Panc1 (cell line): ENCODE measurements at regions not wholly inside any gene's neighbourhood (a gene's known extent, or its start where the extent isn't known, plus 50 kb on each side); places are given as distances from the start of the nearest gene placed in this dataset.

Experiments
- ATAC-seq: fragments of 200-7000 bp; cut with Tn5 transposase; 2 replicates; pipeline ENCODE4 v1.9.1; 2020; ENCODE audit warnings: mild to moderate bottlenecking, moderate library complexity
- BruUV-seq: library from RNA; stranded (reverse); fragments of 400-500 nt; replicated peaks from 2 replicates; lab custom pipeline; 2021; lab: Mats Ljungman, UMichigan
- CTCF ChIA-PET: fragments of 300-600 bp; sonication (Branson Sonifier 250); formaldehyde crosslinking; loops from one replicate; lab custom pipeline; 2022; ENCODE audit warnings: antibody characterized with exemption; lab: Charles Lee
- POLR2A ChIA-PET: fragments of 300-600 bp; sonication (Branson Sonifier 250); formaldehyde crosslinking; loops from one replicate; lab custom pipeline; 2022; ENCODE audit warnings: antibody characterized with exemption; lab: Charles Lee
- DNase-seq: peaks from one replicate; pipeline ENCODE4 v3.0.0-alpha.2; 2010; ENCODE audit warnings: low read depth, low spot score
- H3K27ac ChIP-seq: 2 replicates; pipeline ENCODE4 v1.5.1; 2011; ENCODE audit warnings: mild to moderate bottlenecking, low read length, inconsistent platforms
- H3K27me3 ChIP-seq: fragments of 200-500 bp; sonication (Bioruptor generic); 2 replicates; pipeline ENCODE4 v1.6.0; 2014; ENCODE audit warnings: low read length, inconsistent platforms; ENCODE audit not compliant: control insufficient read depth, insufficient read depth
- H3K36me3 ChIP-seq: fragments of 200-500 bp; sonication (Bioruptor generic); 2 replicates; pipeline ENCODE4 v1.5.1; 2014; ENCODE audit warnings: inconsistent platforms, mild to moderate bottlenecking, low read length, moderate library complexity; ENCODE audit not compliant: control insufficient read depth, insufficient read depth
- H3K4me1 ChIP-seq: 2 replicates; pipeline ENCODE4 v1.5.1; 2011; ENCODE audit warnings: inconsistent platforms, mild to moderate bottlenecking, low read length, moderate library complexity; ENCODE audit not compliant: control insufficient read depth, insufficient read depth
- H3K4me3 ChIP-seq, 2 experiments: 2 replicates each; pipeline ENCODE4 v1.5.1; 2011 to 2012; ENCODE audit warnings: low read depth in 2 of 2, low read length in 2 of 2, mild to moderate bottlenecking in 2 of 2, inconsistent platforms in 1 of 2, moderate library complexity in 1 of 2
- H3K9me3 ChIP-seq: fragments of 200-500 bp; sonication (Bioruptor generic); 2 replicates; pipeline ENCODE4 v1.5.1; 2014; ENCODE audit warnings: low read depth, mild to moderate bottlenecking, inconsistent platforms, low read length, moderate library complexity; ENCODE audit not compliant: control insufficient read depth, insufficient read depth
- CTCF ChIP-seq: fragments of 450-650 bp; IDR thresholded peaks from 2 replicates; pipeline ENCODE4 v1.5.1; 2017; ENCODE audit warnings: mild to moderate bottlenecking
- POLR2AphosphoS5 ChIP-seq: IDR thresholded peaks from 2 replicates; pipeline ENCODE4 v1.6.1; 2012; ENCODE audit warnings: mild to moderate bottlenecking, low read depth, low read length, moderate library complexity
- REST ChIP-seq, 2 experiments: IDR thresholded peaks; 2 replicates each; pipeline ENCODE4 v1.6.1; 2011 to 2012; ENCODE audit warnings: low read depth in 2 of 2, control low read depth in 1 of 2, low read length in 1 of 2, mild to moderate bottlenecking in 1 of 2, moderate library complexity in 1 of 2; ENCODE audit not compliant: insufficient read depth in 1 of 2
- SIN3A ChIP-seq: IDR thresholded peaks from 2 replicates; pipeline ENCODE4 v1.6.1; 2012; ENCODE audit warnings: low read depth, mild to moderate bottlenecking, low read length, moderate library complexity, borderline replicate concordance; ENCODE audit not compliant: insufficient read depth
- TCF7L2 ChIP-seq: IDR thresholded peaks from 2 replicates; pipeline ENCODE4 v1.6.1; 2011; ENCODE audit warnings: mild to moderate bottlenecking, low read depth, low read length, inconsistent platforms
- in situ Hi-C: cut with HindIII; loops from 2 replicates; pipeline ENCODE4 v1.10.0; 2016; ENCODE audit warnings: low sequenced_read_pairs, low pct_unique_long_range_greater_than_20kb
- intact Hi-C: fragments of 100-400 bp; cut with micrococcal nuclease; formaldehyde crosslinking; loops from one replicate; pipeline ENCODE4 v1.10.0; 2022; ENCODE audit not compliant: unreplicated experiment

GRCh38 chr5:36795366-36795765 is 81.2 kb upstream of the NIPBL start:
- TF ChIP-seq TCF7L2 = no peak
- no peak for TF ChIP-seq CTCF
- TF ChIP-seq POLR2AphosphoS5 = no peak
- no peak for TF ChIP-seq SIN3A
- TF ChIP-seq REST (IDR thresholded peaks at IDR 0.05; ENCODE audit: insufficient read depth in 1 of 2, low read depth in 2 of 2, low read length in 1 of 2) = no peak
- no peak for DNase-seq
- ChIA-PET POLR2A (interaction anchor here (0.7 kb wide), 1 partner anchor 201 kb away, joined by 4 read pairs; no protein-coding TSS in a partner anchor), CTCF (no interaction called here)
- in situ Hi-C loops (no loop called here), intact Hi-C loops (no loop called here)
- ATAC-seq = no peak
- Histone ChIP-seq H3K27me3 (peaks cover 6% of the 10 kb centered on the region; the same call in 1 of the 2 replicates), H3K4me1 (no peaks in the 10 kb centered on the region), H3K4me3 (no peak overlapping the region), H3K27ac (no peak overlapping the region), H3K9me3 (no peaks in the 10 kb centered on the region), H3K36me3 (no peaks in the 10 kb centered on the region)
- no TSS peak for BruUV-seq

GRCh38 chr5:36796155-36796554 is 80.4 kb upstream of the NIPBL start:
- H3K4me1 ChIP-seq = no peaks in the 10 kb centered on the region
- H3K36me3 ChIP-seq = no peaks in the 10 kb centered on the region
- H3K27ac ChIP-seq = no peak overlapping the region
- H3K27me3 ChIP-seq = peaks cover 11% of the 10 kb centered on the region; the same call in 1 of the 2 replicates
- ChIA-PET POLR2A (no interaction called here), CTCF (no interaction called here)
- H3K9me3 ChIP-seq = no peaks in the 10 kb centered on the region
- H3K4me3 ChIP-seq = no peak overlapping the region
- in situ Hi-C loops = no loop called here
- DNase-seq (no peak), ATAC-seq (no peak)
- intact Hi-C loops = no loop called here
- TF ChIP-seq REST (IDR thresholded peaks at IDR 0.05; ENCODE audit: insufficient read depth in 1 of 2, low read depth in 2 of 2, low read length in 1 of 2) = no peak
- TF ChIP-seq POLR2AphosphoS5 = no peak
- no peak for TF ChIP-seq CTCF
- TF ChIP-seq SIN3A = no peak
- TF ChIP-seq TCF7L2 = no peak
- no TSS peak for BruUV-seq
